ENCODE measurements at regions not wholly inside any gene's neighbourhood (a gene's known extent, or its start where the extent isn't known, plus 50 kb on each side); places are given as distances from the start of the nearest gene placed in this dataset.

- TF ChIP-seq CHD1 (IDR thresholded peaks at IDR 0.05; ENCODE audit: low read length): no peak
- TF ChIP-seq, protein P1, sequence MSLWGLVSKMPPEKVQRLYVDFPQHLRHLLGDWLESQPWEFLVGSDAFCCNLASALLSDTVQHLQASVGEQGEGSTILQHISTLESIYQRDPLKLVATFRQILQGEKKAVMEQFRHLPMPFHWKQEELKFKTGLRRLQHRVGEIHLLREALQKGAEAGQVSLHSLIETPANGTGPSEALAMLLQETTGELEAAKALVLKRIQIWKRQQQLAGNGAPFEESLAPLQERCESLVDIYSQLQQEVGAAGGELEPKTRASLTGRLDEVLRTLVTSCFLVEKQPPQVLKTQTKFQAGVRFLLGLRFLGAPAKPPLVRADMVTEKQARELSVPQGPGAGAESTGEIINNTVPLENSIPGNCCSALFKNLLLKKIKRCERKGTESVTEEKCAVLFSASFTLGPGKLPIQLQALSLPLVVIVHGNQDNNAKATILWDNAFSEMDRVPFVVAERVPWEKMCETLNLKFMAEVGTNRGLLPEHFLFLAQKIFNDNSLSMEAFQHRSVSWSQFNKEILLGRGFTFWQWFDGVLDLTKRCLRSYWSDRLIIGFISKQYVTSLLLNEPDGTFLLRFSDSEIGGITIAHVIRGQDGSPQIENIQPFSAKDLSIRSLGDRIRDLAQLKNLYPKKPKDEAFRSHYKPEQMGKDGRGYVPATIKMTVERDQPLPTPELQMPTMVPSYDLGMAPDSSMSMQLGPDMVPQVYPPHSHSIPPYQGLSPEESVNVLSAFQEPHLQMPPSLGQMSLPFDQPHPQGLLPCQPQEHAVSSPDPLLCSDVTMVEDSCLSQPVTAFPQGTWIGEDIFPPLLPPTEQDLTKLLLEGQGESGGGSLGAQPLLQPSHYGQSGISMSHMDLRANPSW (CRISPR knock-in tag; IDR thresholded peaks at IDR 0.05): no peak
- TF ChIP-seq NEUROD1 (IDR thresholded peaks at IDR 0.05; ENCODE audit: borderline replicate concordance, low read depth, low read length, partially characterized antibody): peak; percentile 24
- TF ChIP-seq PHTF2 (CRISPR knock-in tag; IDR thresholded peaks at IDR 0.05): no peak
- peak; percentile 90 for TF ChIP-seq ZEB2 (IDR thresholded peaks at IDR 0.05)
- TF ChIP-seq MCM5 (IDR thresholded peaks at IDR 0.05; ENCODE audit: low read depth): no peak
- TF ChIP-seq DACH1 (IDR thresholded peaks at IDR 0.05; ENCODE audit: partially characterized antibody): no peak
- no peak for TF ChIP-seq TAF9B (IDR thresholded peaks at IDR 0.05; ENCODE audit: partially characterized antibody)
- TF ChIP-seq RBM17 (IDR thresholded peaks at IDR 0.05; ENCODE audit: borderline replicate concordance, low read depth, low read length): no peak
- TF ChIP-seq HCFC1 (IDR thresholded peaks at IDR 0.05; ENCODE audit: low read depth, low read length): no peak
- TF ChIP-seq, protein P2, sequence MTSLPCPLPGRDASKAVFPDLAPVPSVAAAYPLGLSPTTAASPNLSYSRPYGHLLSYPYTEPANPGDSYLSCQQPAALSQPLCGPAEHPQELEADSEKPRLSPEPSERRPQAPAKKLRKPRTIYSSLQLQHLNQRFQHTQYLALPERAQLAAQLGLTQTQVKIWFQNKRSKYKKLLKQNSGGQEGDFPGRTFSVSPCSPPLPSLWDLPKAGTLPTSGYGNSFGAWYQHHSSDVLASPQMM (CRISPR knock-in tag; IDR thresholded peaks at IDR 0.05): no peak
- TF ChIP-seq CTBP1 (IDR thresholded peaks at IDR 0.05; ENCODE audit: borderline replicate concordance): peak; percentile 64; the same call in 1 of the 2 replicates
- no peak for TF ChIP-seq ATF3 (IDR thresholded peaks at IDR 0.05)
- no peak for TF ChIP-seq ATF3 (CRISPR knock-in tag; conservative IDR thresholded peaks at IDR 0.05)
- no peak for TF ChIP-seq KAT8 (IDR thresholded peaks at IDR 0.05; ENCODE audit: low read depth)
- peak; percentile 49; the same call in 1 of the 2 replicates for TF ChIP-seq TAL1 (IDR thresholded peaks at IDR 0.05)
- TF ChIP-seq NR4A1 (CRISPR knock-in tag; IDR thresholded peaks at IDR 0.05): no peak
- no peak for TF ChIP-seq NR4A1 (tag; IDR thresholded peaks at IDR 0.05)
- TF ChIP-seq FOXP4 (CRISPR knock-in tag; IDR thresholded peaks at IDR 0.05; ENCODE audit: borderline replicate concordance): no peak
- TF ChIP-seq, protein P3, sequence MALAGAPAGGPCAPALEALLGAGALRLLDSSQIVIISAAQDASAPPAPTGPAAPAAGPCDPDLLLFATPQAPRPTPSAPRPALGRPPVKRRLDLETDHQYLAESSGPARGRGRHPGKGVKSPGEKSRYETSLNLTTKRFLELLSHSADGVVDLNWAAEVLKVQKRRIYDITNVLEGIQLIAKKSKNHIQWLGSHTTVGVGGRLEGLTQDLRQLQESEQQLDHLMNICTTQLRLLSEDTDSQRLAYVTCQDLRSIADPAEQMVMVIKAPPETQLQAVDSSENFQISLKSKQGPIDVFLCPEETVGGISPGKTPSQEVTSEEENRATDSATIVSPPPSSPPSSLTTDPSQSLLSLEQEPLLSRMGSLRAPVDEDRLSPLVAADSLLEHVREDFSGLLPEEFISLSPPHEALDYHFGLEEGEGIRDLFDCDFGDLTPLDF (CRISPR knock-in tag; IDR thresholded peaks at IDR 0.05): no peak
- TF ChIP-seq MEIS2 (IDR thresholded peaks at IDR 0.05; ENCODE audit: partially characterized antibody): peak; percentile 27
- 0 out of 2 replicates have a peak, but pooled peaks have one; percentile 29 for TF ChIP-seq GATA2 (CRISPR knock-in tag; IDR thresholded peaks at IDR 0.05)
Observed at GRCh38 chr1:182262425-182262824, 129.2 kb downstream of the GLUL start (continued).

Measured in K562 (cell line).